CD14-positive monocyte (primary cell): ENCODE measurements at regions not wholly inside any gene's neighbourhood (a gene's known extent, or its start where the extent isn't known, plus 50 kb on each side); places are given as distances from the start of the nearest gene placed in this dataset.

ENCODE experiments used
- DNase-seq, 3 donors: peaks; one replicate each; pipeline ENCODE4 v3.0.0-alpha.2; 2011 to 2022
- H2AFZ ChIP-seq: 2 replicates; pipeline ENCODE4 v1.6.0; 2012; ENCODE audit warnings: mild to moderate bottlenecking, low read depth, low read length, inconsistent platforms; ENCODE audit not compliant: insufficient read depth, poor library complexity, severe bottlenecking
- H3K27ac ChIP-seq, 2 donors: 1 replicate in 1 of 2; 2 replicates in 1 of 2; pipeline ENCODE4 v1.5.1; 2012 to 2013; ENCODE audit warnings: low read length in 2 of 2, control low read depth in 1 of 2, inconsistent platforms in 1 of 2, low read depth in 1 of 2, mild to moderate bottlenecking in 1 of 2
- H3K27me3 ChIP-seq, 2 donors: one replicate each; pipeline versions ENCODE4 v1.6.0 to v1.6.1; 2011 to 2013; ENCODE audit warnings: low read length in 2 of 2; ENCODE audit not compliant: control insufficient read depth in 2 of 2, insufficient read depth in 2 of 2
- H3K36me3 ChIP-seq, 2 donors: replicated peaks in 1 of 2; 1 replicate in 1 of 2; 2 replicates in 1 of 2; pipeline versions ENCODE4 v1.5.1 to v1.6.1; 2012 to 2013; ENCODE audit warnings: low read length in 2 of 2, control low read depth in 1 of 2, inconsistent platforms in 1 of 2, mild to moderate bottlenecking in 1 of 2; ENCODE audit not compliant: insufficient read depth in 2 of 2, control insufficient read depth in 1 of 2
- H3K4me1 ChIP-seq, 2 donors: 1 replicate in 1 of 2; 2 replicates in 1 of 2; pipeline versions ENCODE4 v1.5.1 to v1.6.1; 2012 to 2013; ENCODE audit warnings: low read length in 2 of 2, control low read depth in 1 of 2, inconsistent platforms in 1 of 2, mild to moderate bottlenecking in 1 of 2, moderate library complexity in 1 of 2; ENCODE audit not compliant: insufficient read depth in 2 of 2, control insufficient read depth in 1 of 2
- H3K4me2 ChIP-seq: replicated peaks from 2 replicates; pipeline ENCODE3; 2012; ENCODE audit warnings: low read length, moderate library complexity, mild to moderate bottlenecking; ENCODE audit not compliant: poor library complexity, severe bottlenecking; ENCODE audit errors: extremely low read depth
- H3K4me3 ChIP-seq, 3 experiments: fragments of 200-600 bp in 1 of 3; sonication (generic) in 1 of 3; replicated peaks in 1 of 3; 1 replicate in 2 of 3; 2 replicates in 1 of 3; pipeline ENCODE4 v1.5.1; 2011 to 2013; ENCODE audit warnings: low read length in 3 of 3, mild to moderate bottlenecking in 3 of 3, control low read depth in 2 of 3, low read depth in 2 of 3, inconsistent platforms in 1 of 3, moderate library complexity in 1 of 3
- H3K79me2 ChIP-seq: 2 replicates; pipeline ENCODE4 v1.6.0; 2012; ENCODE audit warnings: mild to moderate bottlenecking, control low read depth, inconsistent platforms, low read length, moderate library complexity; ENCODE audit not compliant: insufficient read depth
- H3K9ac ChIP-seq: 2 replicates; pipeline ENCODE4 v1.6.0; 2017; ENCODE audit warnings: low read length, mild to moderate bottlenecking; ENCODE audit not compliant: insufficient read depth, poor library complexity, severe bottlenecking
- H3K9me3 ChIP-seq, 2 donors: replicated peaks in 1 of 2; 1 replicate in 1 of 2; 2 replicates in 1 of 2; pipeline versions ENCODE4 v1.5.1 to v1.6.1; 2012 to 2013; ENCODE audit warnings: low read length in 2 of 2, control low read depth in 1 of 2; ENCODE audit not compliant: control insufficient read depth in 1 of 2, insufficient read depth in 1 of 2
- H4K20me1 ChIP-seq: 2 replicates; pipeline ENCODE4 v1.6.0; 2012; ENCODE audit warnings: mild to moderate bottlenecking, low read length, control low read depth, moderate library complexity; ENCODE audit not compliant: insufficient read depth
- H3K27ac Mint-ChIP-seq, 7 donors: one replicate each; pipeline ENCODE4 v1.8.0; 2020; ENCODE audit warnings: mild to moderate bottlenecking in 7 of 7, mixed read lengths in 7 of 7, moderate library complexity in 6 of 7, inconsistent platforms in 2 of 7
- H3K27me3 Mint-ChIP-seq, 3 donors: one replicate each; pipeline ENCODE4 v1.8.0; 2021 to 2022; ENCODE audit warnings: low read depth in 3 of 3, mild to moderate bottlenecking in 3 of 3, mixed read lengths in 3 of 3, moderate library complexity in 3 of 3, inconsistent platforms in 1 of 3
- H3K36me3 Mint-ChIP-seq, 2 donors: one replicate each; pipeline ENCODE4 v1.8.0; 2020; ENCODE audit warnings: mixed read lengths in 2 of 2, inconsistent platforms in 1 of 2, mild to moderate bottlenecking in 1 of 2
- H3K4me1 Mint-ChIP-seq: one replicate; pipeline ENCODE4 v1.8.0; 2020; ENCODE audit warnings: mild to moderate bottlenecking, mixed read lengths
- H3K4me3 Mint-ChIP-seq, 2 donors: one replicate each; pipeline ENCODE4 v1.8.0; 2020; ENCODE audit warnings: mild to moderate bottlenecking in 2 of 2, mixed read lengths in 2 of 2, moderate library complexity in 1 of 2
- H3K9me3 Mint-ChIP-seq, 7 donors: one replicate each; pipeline ENCODE4 v1.8.0; 2020 to 2022; ENCODE audit warnings: mixed read lengths in 7 of 7, mild to moderate bottlenecking in 6 of 7, moderate library complexity in 6 of 7, inconsistent platforms in 2 of 7
- CTCF ChIP-seq: fragments of 200-600 bp; IDR thresholded peaks from one replicate; pipeline ENCODE4 v1.8.0; 2022; ENCODE audit warnings: antibody characterized with exemption, mild to moderate bottlenecking
- whole genome bisulfite sequencing: methylation state at CpG from one replicate; pipeline ENCODE4 v1.1.5; 2013; ENCODE audit warnings: missing lambda C conversion rate; ENCODE audit not compliant: insufficient coverage; 5-methylcytosine and 5-hydroxymethylcytosine counted together
- intact Hi-C, 2 donors: fragments of 100-400 bp; cut with micrococcal nuclease; formaldehyde crosslinking; loops; one replicate each; pipeline versions ENCODE4 v1.15.0 to v1.15.1; 2023

GRCh38 chr11:130585545-130585944, 137.1 kb downstream of the ADAMTS15 start:
- H3K9me3 Mint-ChIP-seq = peaks cover 1 to 10% (median 5%) of the 10 kb centered on the region in 7 donors
- DNase-seq = no peak
- Histone ChIP-seq H3K36me3 (no peaks in the 10 kb centered on the region), H3K4me3 (no peak overlapping the region), H3K4me2 (no peak overlapping the region), H4K20me1 (no peaks in the 10 kb centered on the region), H3K79me2 (no peaks in the 10 kb centered on the region), H3K9me3 (peaks cover 0 to 11% of the 10 kb centered on the region in 2 donors), H2AFZ (no peak overlapping the region), H3K9ac (no peak overlapping the region), H3K27ac (no peak overlapping the region), H3K27me3 (no peaks in the 10 kb centered on the region), H3K4me1 (no peaks in the 10 kb centered on the region)
- intact Hi-C loops = no loop called here
- no peaks in the 10 kb centered on the region for H3K4me1 Mint-ChIP-seq
- H3K4me3 Mint-ChIP-seq = no peak overlapping the region
- no peak for TF ChIP-seq CTCF
- no peak overlapping the region for H3K27ac Mint-ChIP-seq
- 94% methylated on average over 5 of the region's 5 CpGs for WGBS
- H3K27me3 Mint-ChIP-seq = peaks cover 0 to 4% (median 1%) of the 10 kb centered on the region in 3 donors
- H3K36me3 Mint-ChIP-seq = no peaks in the 10 kb centered on the region

DNA sequence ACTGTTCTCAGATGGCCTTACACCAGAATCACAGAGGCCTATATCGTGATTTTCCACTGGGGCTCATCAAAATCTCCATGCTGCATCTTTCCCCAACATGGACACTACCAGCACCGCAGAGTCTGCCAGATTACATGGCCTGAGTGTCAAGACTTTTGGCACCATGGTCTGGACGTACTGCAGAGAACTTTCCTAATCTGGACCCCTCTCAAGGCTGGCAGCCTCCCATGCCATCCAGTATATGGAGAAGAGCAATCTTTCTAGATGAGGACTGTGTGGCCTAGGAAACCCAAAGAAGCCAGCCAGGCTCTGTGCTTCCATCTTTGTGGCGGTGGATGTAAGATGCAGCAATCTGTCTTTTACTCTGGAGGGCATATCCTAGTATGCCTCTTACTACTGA, 139.2 kb downstream of the ADAMTS15 start:
- 83% methylated on average over 2 of the region's 4 CpGs for WGBS

More for the DNA sequence above, 139.2 kb downstream of the ADAMTS15 start:
- no peaks in the 10 kb centered on the region for H4K20me1 ChIP-seq
- Mint-ChIP-seq H3K4me3 (no peak overlapping the region), H3K36me3 (no peaks in the 10 kb centered on the region), H3K4me1 (no peaks in the 10 kb centered on the region), H3K9me3 (peaks cover 1 to 9% (median 5%) of the 10 kb centered on the region in 7 donors), H3K27me3 (peaks cover 0 to 6% (median 2%) of the 10 kb centered on the region in 3 donors), H3K27ac (no peak overlapping the region)
- H3K4me2 ChIP-seq = no peak overlapping the region
- no peak for TF ChIP-seq CTCF
- H3K4me3 ChIP-seq = no peak overlapping the region
- H3K27me3 ChIP-seq = no peaks in the 10 kb centered on the region
- no peak overlapping the region for H2AFZ ChIP-seq
- H3K4me1 ChIP-seq = no peaks in the 10 kb centered on the region
- H3K27ac ChIP-seq = no peak overlapping the region
- DNase-seq = no peak
- H3K36me3 ChIP-seq = no peaks in the 10 kb centered on the region
- H3K9ac ChIP-seq = no peak overlapping the region
- intact Hi-C loops = no loop called here
- no peaks in the 10 kb centered on the region for H3K79me2 ChIP-seq
- peaks cover 0 to 11% of the 10 kb centered on the region in 2 donors for H3K9me3 ChIP-seq
